WI38 (cell line): ENCODE measurements at regions not wholly inside any gene's neighbourhood (a gene's known extent, or its start where the extent isn't known, plus 50 kb on each side); places are given as distances from the start of the nearest gene placed in this dataset.

Experiments
- H3K4me3 ChIP-seq: 2 replicates; pipeline ENCODE4 v1.5.1; 2011; ENCODE audit warnings: low read depth, mild to moderate bottlenecking, control low read depth, low read length
- TF ChIP-seq, protein P1 (sequence below): IDR thresholded peaks from 2 replicates; pipeline ENCODE4 v1.5.1; 2012; ENCODE audit warnings: low read depth, mild to moderate bottlenecking, control low read depth, low read length

- no peak overlapping the region for H3K4me3 ChIP-seq
- TF ChIP-seq, protein P1, sequence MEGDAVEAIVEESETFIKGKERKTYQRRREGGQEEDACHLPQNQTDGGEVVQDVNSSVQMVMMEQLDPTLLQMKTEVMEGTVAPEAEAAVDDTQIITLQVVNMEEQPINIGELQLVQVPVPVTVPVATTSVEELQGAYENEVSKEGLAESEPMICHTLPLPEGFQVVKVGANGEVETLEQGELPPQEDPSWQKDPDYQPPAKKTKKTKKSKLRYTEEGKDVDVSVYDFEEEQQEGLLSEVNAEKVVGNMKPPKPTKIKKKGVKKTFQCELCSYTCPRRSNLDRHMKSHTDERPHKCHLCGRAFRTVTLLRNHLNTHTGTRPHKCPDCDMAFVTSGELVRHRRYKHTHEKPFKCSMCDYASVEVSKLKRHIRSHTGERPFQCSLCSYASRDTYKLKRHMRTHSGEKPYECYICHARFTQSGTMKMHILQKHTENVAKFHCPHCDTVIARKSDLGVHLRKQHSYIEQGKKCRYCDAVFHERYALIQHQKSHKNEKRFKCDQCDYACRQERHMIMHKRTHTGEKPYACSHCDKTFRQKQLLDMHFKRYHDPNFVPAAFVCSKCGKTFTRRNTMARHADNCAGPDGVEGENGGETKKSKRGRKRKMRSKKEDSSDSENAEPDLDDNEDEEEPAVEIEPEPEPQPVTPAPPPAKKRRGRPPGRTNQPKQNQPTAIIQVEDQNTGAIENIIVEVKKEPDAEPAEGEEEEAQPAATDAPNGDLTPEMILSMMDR: no peak
These were observed 214.7 kb upstream of the ZBTB20 start for GRCh38 chr3:115361806-115362205.

DNA sequence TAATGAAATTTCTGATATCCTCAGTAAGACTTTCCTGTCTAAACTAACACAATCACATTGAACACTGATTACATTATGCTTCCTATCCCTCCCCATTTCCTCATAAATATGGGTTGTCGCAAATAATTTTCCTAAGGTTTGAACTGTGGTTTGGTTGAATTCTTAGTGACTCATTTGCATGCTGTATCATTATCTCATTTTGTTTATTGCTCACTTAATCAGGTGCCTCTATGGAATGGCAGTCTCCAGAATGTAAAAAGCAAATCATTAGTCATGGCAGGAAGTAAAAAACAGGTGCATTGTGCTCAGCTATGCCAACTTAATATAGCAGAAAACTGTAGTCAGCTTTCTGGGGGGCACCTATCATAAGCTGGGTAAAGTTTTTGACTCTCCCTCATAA is 216.0 kb upstream of the ZBTB20 start:
- TF ChIP-seq, protein P1: no peak
- no peak overlapping the region for H3K4me3 ChIP-seq

- no peak overlapping the region for H3K4me3 ChIP-seq
- TF ChIP-seq, protein P1: no peak
These were observed 221.9 kb upstream of the ZBTB20 start for GRCh38 chr3:115369021-115369420.

DNA sequence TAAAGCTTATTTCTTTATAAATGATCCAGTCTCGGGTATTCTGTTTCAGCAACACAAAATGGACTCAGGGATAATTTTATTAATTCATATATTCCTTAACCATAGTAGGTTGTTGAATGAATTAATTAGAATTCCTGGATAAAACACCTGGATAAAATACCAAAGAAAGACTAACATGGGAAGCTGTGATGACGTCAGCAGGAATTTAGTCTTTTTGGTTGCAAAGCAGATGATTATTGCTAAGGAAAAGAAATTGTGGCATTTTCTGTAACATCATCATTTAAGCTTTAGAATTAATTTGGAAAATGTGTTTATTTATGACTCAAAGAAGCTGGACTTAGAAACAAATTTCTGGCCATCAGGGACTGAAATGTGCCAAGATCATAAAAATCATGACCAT is 228.3 kb upstream of the ZBTB20 start:
- TF ChIP-seq, protein P1: no peak
- no peak overlapping the region for H3K4me3 ChIP-seq

DNA sequence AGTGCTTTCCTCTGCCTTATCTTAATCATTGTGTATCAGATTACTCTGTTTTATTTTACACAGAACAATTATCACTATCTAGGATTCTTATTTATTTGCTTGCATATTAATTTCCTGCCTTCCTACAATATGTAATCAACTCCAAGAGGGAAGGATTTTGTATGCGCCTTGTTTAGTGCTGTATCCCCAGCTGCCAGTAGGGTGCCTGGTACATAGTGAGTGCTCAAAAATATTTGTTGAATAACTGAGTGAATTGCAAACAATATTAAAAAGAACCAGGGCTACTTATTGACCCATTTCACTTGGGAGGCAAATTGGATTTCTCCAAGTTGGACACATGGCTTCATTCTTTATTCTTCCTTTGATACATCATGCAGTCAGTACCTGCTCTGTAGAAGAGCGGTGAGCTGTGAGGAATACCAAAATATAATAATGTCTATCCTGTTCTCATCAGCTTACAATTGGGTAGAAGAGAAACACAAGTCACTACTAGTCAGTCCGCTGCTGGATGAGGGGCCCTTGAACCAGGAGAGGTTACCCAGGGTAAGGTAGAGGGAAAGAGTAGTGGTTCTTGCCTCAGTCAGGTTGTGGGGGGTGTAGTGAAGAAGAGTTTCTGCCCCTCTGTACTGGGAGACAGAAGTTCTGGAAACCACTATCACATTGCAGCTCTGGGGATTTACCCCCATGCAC is 233.9 kb upstream of the ZBTB20 start:
- TF ChIP-seq, protein P1: no peak
- H3K4me3 ChIP-seq: no peak overlapping the region

DNA sequence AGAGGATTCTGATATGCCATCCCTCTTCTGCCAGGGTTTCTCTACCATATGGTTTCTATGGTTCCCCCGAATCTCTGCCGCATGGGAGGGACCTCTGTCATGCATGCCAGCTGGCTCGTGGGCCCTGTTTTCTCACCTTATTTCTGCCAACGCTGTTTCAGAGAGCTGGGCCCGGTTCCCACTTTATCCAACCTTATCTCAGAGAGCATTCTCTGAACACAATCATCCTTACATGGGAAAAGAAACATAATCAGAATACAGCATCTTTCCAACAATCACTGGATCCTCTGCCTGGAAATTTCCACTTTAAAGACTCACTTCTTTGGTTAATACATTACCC is 234.5 kb upstream of the ZBTB20 start:
- TF ChIP-seq, protein P1: no peak
- no peak overlapping the region for H3K4me3 ChIP-seq

DNA sequence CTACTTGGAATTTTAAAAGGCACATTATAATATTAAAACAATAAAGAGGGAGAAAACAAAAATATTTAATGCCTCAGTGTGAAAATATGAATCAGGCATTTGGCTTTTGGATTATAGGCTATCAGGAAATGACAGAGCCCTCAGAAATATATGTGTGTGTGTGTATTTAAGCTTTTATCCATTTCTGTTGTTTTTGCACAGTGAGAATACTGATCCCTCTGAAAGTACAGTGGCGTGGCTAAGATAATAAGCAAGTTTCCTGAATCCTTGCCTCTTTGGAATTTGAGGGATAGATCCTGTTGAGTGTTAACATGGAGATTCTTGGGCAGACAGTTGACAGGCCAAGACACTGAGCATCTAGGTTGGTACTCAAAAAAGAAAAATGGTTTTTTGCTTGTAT is 234.8 kb upstream of the ZBTB20 start:
- TF ChIP-seq, protein P1: no peak
- no peak overlapping the region for H3K4me3 ChIP-seq
